ENCODE measurements at regions not wholly inside any gene's neighbourhood (a gene's known extent, or its start where the extent isn't known, plus 50 kb on each side); places are given as distances from the start of the nearest gene placed in this dataset.

GRCh38 chr1:221032204-221032585 lies 153.0 kb downstream of the HLX start:
- no peaks in the 10 kb centered on the region for H3K9me3 ChIP-seq
- no peaks in the 10 kb centered on the region for H4K20me1 ChIP-seq (ENCODE audit: insufficient read depth)
- no peak for DNase-seq
- H3K79me2 ChIP-seq (ENCODE audit: insufficient read depth): no peaks in the 10 kb centered on the region
- H3K4me3 ChIP-seq (ENCODE audit: low read depth in 2 of 2, low read length in 1 of 2): no peak overlapping the region
- H3K36me3 ChIP-seq (replicated peaks in 1 of 2; ENCODE audit: control insufficient read depth in 1 of 2, insufficient read depth in 2 of 2, low read length in 1 of 2): no peaks in the 10 kb centered on the region
- peak overlapping the region; percentile 80 to 97 for H3K27ac ChIP-seq (ENCODE audit: low read depth in 2 of 2, low read length in 1 of 2)
- CTCF ChIA-PET: no interaction called here
- no peaks in the 10 kb centered on the region for H3K27me3 ChIP-seq (ENCODE audit: insufficient read depth)
- H3K4me2 ChIP-seq: 0 out of 2 replicates have a peak overlapping the region, but pooled peaks have one; percentile 49
- no peaks in the 10 kb centered on the region for H3K9me2 ChIP-seq
- TF ChIP-seq EZH2phosphoT487 (IDR thresholded peaks at IDR 0.05; ENCODE audit: borderline replicate concordance, low read depth): no peak
- TF ChIP-seq POLR2AphosphoS5 (IDR thresholded peaks at IDR 0.05; ENCODE audit: low read depth, low read length): no peak
- no peak for TF ChIP-seq RFX5 (IDR thresholded peaks at IDR 0.05; ENCODE audit: low read length)
- peaks cover 27 to 44% of the 10 kb centered on the region in 2 experiments for H3K4me1 ChIP-seq (ENCODE audit: control insufficient read depth in 1 of 2, insufficient read depth in 2 of 2, low read depth in 1 of 2, low read length in 1 of 2)
- no peak overlapping the region for H3K9ac ChIP-seq
- POLR2A ChIA-PET: no interaction called here
- H2AFZ ChIP-seq (ENCODE audit: low read depth): no peak overlapping the region
- H3F3A ChIP-seq (replicated peaks; ENCODE audit: insufficient read depth): peaks cover 53% of the 10 kb centered on the region

DNA sequence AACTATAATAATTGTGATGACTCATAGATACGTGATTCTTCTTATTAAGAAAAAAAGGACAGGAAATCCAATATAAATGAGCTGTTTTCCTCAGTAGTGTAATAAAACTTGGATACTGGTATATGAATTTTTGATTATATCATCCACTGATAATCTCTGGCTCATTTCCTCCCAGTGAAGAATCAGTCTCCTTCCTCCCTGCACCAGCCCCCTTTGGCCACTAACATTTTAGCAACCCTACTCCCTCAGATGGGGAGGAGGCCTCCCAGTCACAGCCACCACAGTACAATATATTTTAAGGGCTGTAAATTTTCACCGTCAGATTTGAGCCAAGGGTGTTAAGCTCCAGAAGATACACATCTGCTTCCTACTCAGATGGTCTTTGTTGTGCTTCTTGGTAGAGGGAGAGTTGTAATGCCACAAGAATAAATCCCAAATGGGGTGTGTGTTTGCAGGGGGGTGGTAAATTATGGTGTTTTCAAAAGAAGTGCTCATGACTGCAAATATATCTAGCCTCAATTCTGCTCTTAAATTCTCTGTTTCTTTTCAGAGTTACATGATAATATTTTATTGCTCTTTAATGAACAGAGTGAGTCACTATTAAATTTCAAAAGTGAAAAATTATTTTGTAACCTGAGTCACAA lies 153.5 kb downstream of the HLX start:
- H2AFZ ChIP-seq (ENCODE audit: low read depth): peak overlapping the region; percentile 31; the same call in 1 of the 2 replicates
- H3K9me3 ChIP-seq: no peaks in the 10 kb centered on the region
- H3F3A ChIP-seq (replicated peaks; ENCODE audit: insufficient read depth): peaks cover 53% of the 10 kb centered on the region
- H3K79me2 ChIP-seq (ENCODE audit: insufficient read depth): no peaks in the 10 kb centered on the region
- H3K27ac ChIP-seq (ENCODE audit: low read depth in 2 of 2, low read length in 1 of 2): peak overlapping the region; percentile 80 to 97; a peak in 3 of 4 replicates
- POLR2A ChIA-PET: no interaction called here
- CTCF ChIA-PET: no interaction called here
- H3K27me3 ChIP-seq (ENCODE audit: insufficient read depth): no peaks in the 10 kb centered on the region
- peaks cover 27 to 44% of the 10 kb centered on the region in 2 experiments for H3K4me1 ChIP-seq (ENCODE audit: control insufficient read depth in 1 of 2, insufficient read depth in 2 of 2, low read depth in 1 of 2, low read length in 1 of 2)
- no peak overlapping the region for H3K9ac ChIP-seq
- no peak for DNase-seq
- H3K9me2 ChIP-seq: no peaks in the 10 kb centered on the region
- H3K4me3 ChIP-seq (ENCODE audit: low read depth in 2 of 2, low read length in 1 of 2): no peak overlapping the region
- WGBS (ENCODE audit: low lambda C conversion rate): 14% methylated on average over 2 of the region's 2 CpGs
- no peaks in the 10 kb centered on the region for H3K36me3 ChIP-seq (replicated peaks in 1 of 2; ENCODE audit: control insufficient read depth in 1 of 2, insufficient read depth in 2 of 2, low read length in 1 of 2)
- H4K20me1 ChIP-seq (ENCODE audit: insufficient read depth): no peaks in the 10 kb centered on the region
- TF ChIP-seq NFIC (IDR thresholded peaks at IDR 0.05; ENCODE audit: borderline replicate concordance) (peak; percentile 58; the same call in 1 of the 2 replicates), RAD21 (IDR thresholded peaks at IDR 0.05; ENCODE audit: low read length) (no peak), FOXM1 (IDR thresholded peaks at IDR 0.05; ENCODE audit: low read depth) (peak; percentile 43; the same call in 1 of the 2 replicates), JUND (IDR thresholded peaks at IDR 0.05) (peak; percentile 47), TCF12 (IDR thresholded peaks at IDR 0.05) (peak; percentile 61), PBX3 (IDR thresholded peaks at IDR 0.05) (peak; percentile 39; the same call in 1 of the 2 replicates), RXRA (IDR thresholded peaks at IDR 0.05; ENCODE audit: borderline replicate concordance, low read depth) (no peak; the same call in 1 of the 2 replicates), EP300 (IDR thresholded peaks at IDR 0.05; ENCODE audit: borderline replicate concordance in 1 of 2, low read depth in 1 of 2, low read length in 1 of 2) (peak; percentile 37 to 72; a peak in 3 of 4 replicates), ZBTB33 (IDR thresholded peaks at IDR 0.05; ENCODE audit: borderline replicate concordance, low read depth) (0 out of 2 replicates have a peak, but pooled peaks have one; percentile 15), TEAD4 (IDR thresholded peaks at IDR 0.05; ENCODE audit: borderline replicate concordance, insufficient read depth) (0 out of 2 replicates have a peak, but pooled peaks have one; percentile 31), FOSL2 (IDR thresholded peaks at IDR 0.05; ENCODE audit: borderline replicate concordance, low read depth) (peak; percentile 58; the same call in 1 of the 2 replicates), CTCF (IDR thresholded peaks at IDR 0.05) (peak; percentile 30), NRF1 (IDR thresholded peaks at IDR 0.05; ENCODE audit: low read depth, low read length) (no peak)
- TF ChIP-seq, protein P1, sequence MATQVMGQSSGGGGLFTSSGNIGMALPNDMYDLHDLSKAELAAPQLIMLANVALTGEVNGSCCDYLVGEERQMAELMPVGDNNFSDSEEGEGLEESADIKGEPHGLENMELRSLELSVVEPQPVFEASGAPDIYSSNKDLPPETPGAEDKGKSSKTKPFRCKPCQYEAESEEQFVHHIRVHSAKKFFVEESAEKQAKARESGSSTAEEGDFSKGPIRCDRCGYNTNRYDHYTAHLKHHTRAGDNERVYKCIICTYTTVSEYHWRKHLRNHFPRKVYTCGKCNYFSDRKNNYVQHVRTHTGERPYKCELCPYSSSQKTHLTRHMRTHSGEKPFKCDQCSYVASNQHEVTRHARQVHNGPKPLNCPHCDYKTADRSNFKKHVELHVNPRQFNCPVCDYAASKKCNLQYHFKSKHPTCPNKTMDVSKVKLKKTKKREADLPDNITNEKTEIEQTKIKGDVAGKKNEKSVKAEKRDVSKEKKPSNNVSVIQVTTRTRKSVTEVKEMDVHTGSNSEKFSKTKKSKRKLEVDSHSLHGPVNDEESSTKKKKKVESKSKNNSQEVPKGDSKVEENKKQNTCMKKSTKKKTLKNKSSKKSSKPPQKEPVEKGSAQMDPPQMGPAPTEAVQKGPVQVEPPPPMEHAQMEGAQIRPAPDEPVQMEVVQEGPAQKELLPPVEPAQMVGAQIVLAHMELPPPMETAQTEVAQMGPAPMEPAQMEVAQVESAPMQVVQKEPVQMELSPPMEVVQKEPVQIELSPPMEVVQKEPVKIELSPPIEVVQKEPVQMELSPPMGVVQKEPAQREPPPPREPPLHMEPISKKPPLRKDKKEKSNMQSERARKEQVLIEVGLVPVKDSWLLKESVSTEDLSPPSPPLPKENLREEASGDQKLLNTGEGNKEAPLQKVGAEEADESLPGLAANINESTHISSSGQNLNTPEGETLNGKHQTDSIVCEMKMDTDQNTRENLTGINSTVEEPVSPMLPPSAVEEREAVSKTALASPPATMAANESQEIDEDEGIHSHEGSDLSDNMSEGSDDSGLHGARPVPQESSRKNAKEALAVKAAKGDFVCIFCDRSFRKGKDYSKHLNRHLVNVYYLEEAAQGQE (IDR thresholded peaks at IDR 0.05; ENCODE audit: low read depth, low read length): no peak
- H3K4me2 ChIP-seq: peak overlapping the region; percentile 49; the same call in 1 of the 2 replicates
